Effector memory CD4-positive, alpha-beta T cell (primary cell): ENCODE measurements at regions not wholly inside any gene's neighbourhood (a gene's known extent, or its start where the extent isn't known, plus 50 kb on each side); places are given as distances from the start of the nearest gene placed in this dataset.

Experiments
- DNase-seq, 3 donors: peaks; one replicate each; pipeline ENCODE4 v3.0.0-alpha.2; 2020
- H3K27ac ChIP-seq: 2 replicates; pipeline ENCODE4 v1.7.0; 2013; ENCODE audit warnings: mild to moderate bottlenecking, low read length, moderate library complexity; ENCODE audit not compliant: insufficient read depth, poor library complexity, severe bottlenecking
- H3K27me3 ChIP-seq: replicated peaks from 2 replicates; pipeline ENCODE4 v1.7.0; 2013; ENCODE audit warnings: mild to moderate bottlenecking, low read length; ENCODE audit not compliant: insufficient read depth, control insufficient read depth, poor library complexity, severe bottlenecking
- H3K36me3 ChIP-seq: 2 replicates; pipeline ENCODE4 v1.7.0; 2013; ENCODE audit warnings: mild to moderate bottlenecking, low read length, moderate library complexity; ENCODE audit not compliant: control insufficient read depth, insufficient read depth
- H3K4me1 ChIP-seq: 2 replicates; pipeline ENCODE4 v1.7.0; 2013; ENCODE audit warnings: low read length, mild to moderate bottlenecking; ENCODE audit not compliant: control insufficient read depth, insufficient read depth, poor library complexity, severe bottlenecking
- H3K4me3 ChIP-seq: 2 replicates; pipeline ENCODE4 v1.7.0; 2013; ENCODE audit warnings: low read length, low read depth, mild to moderate bottlenecking; ENCODE audit not compliant: insufficient read depth, poor library complexity, severe bottlenecking
- H3K9me3 ChIP-seq: 2 replicates; pipeline ENCODE4 v1.7.0; 2013; ENCODE audit warnings: mild to moderate bottlenecking, low read length, moderate library complexity; ENCODE audit not compliant: control insufficient read depth

DNA sequence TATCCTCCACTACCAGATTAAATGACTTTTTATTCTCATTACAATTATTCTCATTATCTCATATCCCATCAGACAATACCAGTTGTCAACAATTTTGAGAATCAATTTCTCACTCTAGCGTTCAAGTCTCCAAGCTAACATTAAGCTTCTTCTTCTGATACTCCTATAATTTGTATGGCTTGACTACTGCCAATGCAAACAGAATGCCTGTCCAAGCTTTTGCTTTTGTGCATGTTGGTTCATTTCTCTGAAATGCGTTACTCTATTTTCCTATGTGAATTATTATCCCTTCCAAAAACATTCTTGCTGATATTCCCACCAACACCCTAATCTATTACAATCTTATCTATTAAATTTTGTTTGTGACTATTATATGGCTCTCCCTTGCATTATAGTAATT, 1602.3 kb downstream of the C4orf33 start:
- no peak for DNase-seq
- Histone ChIP-seq H3K9me3 (no peaks in the 10 kb centered on the region), H3K4me1 (no peaks in the 10 kb centered on the region), H3K4me3 (no peak overlapping the region), H3K27ac (no peak overlapping the region), H3K36me3 (no peaks in the 10 kb centered on the region), H3K27me3 (no peaks in the 10 kb centered on the region)

DNA sequence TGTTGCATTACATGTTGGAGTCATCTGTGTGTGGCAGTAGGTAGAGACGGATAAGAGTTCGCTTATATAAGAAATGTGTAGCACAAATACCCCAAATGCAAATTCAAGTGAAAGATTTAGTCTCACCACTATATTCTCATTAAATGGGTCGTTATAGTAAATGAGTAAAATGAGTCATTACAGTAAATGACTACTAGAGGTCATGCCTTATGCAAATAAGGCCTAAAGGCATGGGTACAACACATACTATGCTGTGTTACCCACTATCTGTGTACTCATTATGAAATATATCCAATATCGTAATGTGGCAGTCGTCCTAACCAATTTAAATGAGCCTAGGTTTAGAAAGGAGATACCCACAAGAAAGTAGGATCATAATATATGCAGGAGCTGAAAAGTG, 1603.1 kb downstream of the C4orf33 start:
- no peak overlapping the region for H3K4me3 ChIP-seq
- H3K36me3 ChIP-seq: no peaks in the 10 kb centered on the region
- H3K9me3 ChIP-seq: no peaks in the 10 kb centered on the region
- no peak for DNase-seq
- H3K27ac ChIP-seq: no peak overlapping the region
- H3K4me1 ChIP-seq: no peaks in the 10 kb centered on the region
- no peaks in the 10 kb centered on the region for H3K27me3 ChIP-seq

DNA sequence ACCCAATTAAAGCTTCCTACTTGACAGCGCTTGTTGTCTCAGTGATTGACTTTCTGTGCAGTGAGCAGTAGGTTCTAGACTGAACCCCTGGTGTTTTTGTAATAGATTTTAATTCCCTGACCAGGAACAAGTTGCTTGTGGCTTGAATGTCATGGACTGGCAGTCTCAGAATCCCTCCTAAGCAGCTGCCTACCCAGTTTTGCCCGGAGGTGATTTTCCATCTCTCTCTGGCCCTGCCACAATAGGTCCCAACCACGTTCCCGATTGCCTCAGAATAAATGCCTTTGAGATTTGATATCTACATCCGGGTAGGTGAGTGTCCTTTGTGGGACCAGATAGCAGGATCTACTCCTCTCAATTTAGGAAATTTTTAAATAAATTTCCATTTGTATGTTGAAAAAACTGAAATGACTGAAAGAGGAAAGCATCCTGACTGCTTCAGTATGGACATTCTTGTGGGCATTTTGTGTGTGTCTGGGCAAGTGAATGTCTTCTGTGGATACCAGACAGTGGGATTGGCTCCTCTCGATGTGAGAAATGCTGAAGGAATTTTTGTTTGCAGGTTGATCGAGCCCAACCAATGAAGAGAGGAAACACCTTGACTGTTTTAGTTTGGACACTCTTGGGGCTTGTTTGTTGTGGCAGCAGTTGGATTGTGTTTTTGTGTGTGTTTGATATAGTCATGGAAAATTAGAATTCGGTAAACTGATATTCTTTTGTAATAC, 1607.4 kb downstream of the C4orf33 start:
- Histone ChIP-seq H3K36me3 (no peaks in the 10 kb centered on the region), H3K27ac (no peak overlapping the region), H3K4me1 (no peaks in the 10 kb centered on the region), H3K9me3 (no peaks in the 10 kb centered on the region), H3K27me3 (no peaks in the 10 kb centered on the region), H3K4me3 (no peak overlapping the region)
- no peak for DNase-seq

DNA sequence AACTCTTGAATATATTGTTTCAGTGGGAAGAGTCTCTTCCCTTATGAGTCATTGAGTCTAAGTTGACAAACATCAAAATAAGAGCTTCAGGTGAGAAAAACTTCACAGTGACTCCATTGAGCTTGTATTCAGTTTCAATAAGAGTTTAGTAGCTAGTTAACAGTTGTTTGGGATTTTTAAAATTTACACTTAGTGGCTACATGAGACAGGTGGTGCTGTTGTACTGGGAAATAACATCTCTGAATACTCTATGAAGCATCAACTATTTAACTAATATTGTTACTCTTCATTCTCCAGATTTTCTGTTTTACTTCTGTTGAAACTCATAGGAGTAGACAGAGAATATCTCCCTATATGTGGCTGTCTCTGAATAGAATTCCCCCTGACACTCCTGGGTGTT, 1609.1 kb downstream of the C4orf33 start:
- no peak for DNase-seq

DNA sequence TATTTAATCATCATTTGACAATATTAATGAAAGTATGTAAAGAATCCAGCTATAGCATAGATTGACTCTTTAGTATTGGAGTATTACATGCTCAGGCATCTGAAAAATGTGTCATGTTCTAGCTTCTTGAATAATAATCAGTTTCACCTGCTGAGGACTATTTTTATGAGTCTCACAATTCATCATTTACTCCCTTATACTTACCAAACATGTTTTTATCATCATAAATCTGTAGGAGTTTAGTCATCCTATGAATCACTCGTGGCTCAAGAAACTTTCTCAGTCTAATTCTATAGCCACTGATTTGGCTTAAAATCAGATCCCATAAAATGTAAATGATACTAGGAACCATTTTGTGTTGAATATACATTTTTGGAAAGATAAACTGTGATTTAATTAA, 1616.1 kb downstream of the C4orf33 start:
- no peak overlapping the region for H3K4me3 ChIP-seq
- H3K27me3 ChIP-seq: no peaks in the 10 kb centered on the region
- H3K9me3 ChIP-seq: no peaks in the 10 kb centered on the region
- no peak overlapping the region for H3K27ac ChIP-seq
- DNase-seq: no peak
- H3K36me3 ChIP-seq: no peaks in the 10 kb centered on the region
- no peaks in the 10 kb centered on the region for H3K4me1 ChIP-seq

More for the DNA sequence above, 1609.1 kb downstream of the C4orf33 start:
- Histone ChIP-seq H3K27me3 (no peaks in the 10 kb centered on the region), H3K9me3 (no peaks in the 10 kb centered on the region), H3K36me3 (no peaks in the 10 kb centered on the region), H3K27ac (no peak overlapping the region), H3K4me3 (no peak overlapping the region), H3K4me1 (no peaks in the 10 kb centered on the region)

DNA sequence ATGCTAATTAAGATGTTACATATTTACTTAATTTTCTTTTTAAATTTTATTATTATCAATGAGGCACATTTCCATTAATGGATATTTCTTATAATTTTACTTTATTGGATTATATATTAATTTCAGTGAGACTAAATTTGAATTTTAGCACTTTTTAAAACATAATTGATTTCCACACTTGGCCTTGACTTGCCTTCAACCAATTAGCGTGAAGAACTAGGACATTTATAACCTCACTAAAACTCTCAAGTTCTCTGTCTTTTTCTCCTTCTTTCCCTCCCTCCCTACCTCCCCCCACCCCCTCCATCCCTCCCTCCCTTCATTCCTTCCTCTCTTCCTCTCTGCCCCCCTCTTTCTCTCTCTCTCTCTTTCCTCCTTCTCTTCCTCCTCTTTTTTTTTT, 1618.1 kb downstream of the C4orf33 start:
- no peak overlapping the region for H3K27ac ChIP-seq
- DNase-seq: no peak
- no peaks in the 10 kb centered on the region for H3K4me1 ChIP-seq
- H3K36me3 ChIP-seq: no peaks in the 10 kb centered on the region
- H3K9me3 ChIP-seq: no peaks in the 10 kb centered on the region
- no peak overlapping the region for H3K4me3 ChIP-seq
- H3K27me3 ChIP-seq: no peaks in the 10 kb centered on the region

- no peaks in the 10 kb centered on the region for H3K27me3 ChIP-seq
- H3K27ac ChIP-seq: no peak overlapping the region
- no peaks in the 10 kb centered on the region for H3K4me1 ChIP-seq
- H3K4me3 ChIP-seq: no peak overlapping the region
- no peaks in the 10 kb centered on the region for H3K36me3 ChIP-seq
- no peak for DNase-seq
- no peaks in the 10 kb centered on the region for H3K9me3 ChIP-seq
Measured at GRCh38 chr4:130722361-130722760, 1626.4 kb downstream of the C4orf33 start.

DNA sequence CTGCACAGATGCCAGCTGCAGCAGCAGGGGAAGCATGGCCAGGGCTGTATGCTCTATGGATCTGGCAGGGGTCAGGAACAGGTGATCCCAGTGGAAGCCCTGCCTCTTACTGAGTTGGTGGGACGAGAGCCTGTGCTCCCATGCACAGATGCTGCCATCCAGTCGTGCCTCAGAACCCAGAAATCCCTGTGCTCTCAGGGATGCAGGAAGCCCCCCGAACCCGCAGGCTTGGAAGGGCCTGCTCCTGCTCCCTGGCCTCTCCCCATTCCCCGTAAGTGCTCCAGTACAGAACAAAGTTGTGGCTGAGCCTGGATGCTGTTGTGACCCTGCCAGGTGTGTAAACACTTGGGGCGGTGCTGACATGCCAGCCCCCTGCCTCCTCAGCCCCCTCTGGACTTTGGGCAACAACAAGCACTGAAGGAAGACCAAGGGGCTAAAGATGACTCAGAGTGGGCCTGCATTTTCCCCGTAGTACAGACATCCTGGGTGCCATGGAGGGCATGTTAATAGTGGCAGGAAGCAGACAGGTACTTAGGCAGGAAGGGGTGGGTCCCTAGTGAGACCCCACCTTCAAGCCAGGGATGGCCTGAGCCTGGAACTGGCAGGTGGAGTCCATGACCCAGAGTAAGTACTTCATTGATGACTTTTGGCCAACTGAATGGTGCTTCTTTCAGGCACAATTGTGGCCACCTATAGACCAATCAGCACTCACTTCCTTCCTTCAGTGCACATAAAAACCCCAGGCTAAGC, 1640.7 kb downstream of the C4orf33 start:
- Histone ChIP-seq H3K9me3 (no peaks in the 10 kb centered on the region), H3K36me3 (no peaks in the 10 kb centered on the region), H3K4me1 (no peaks in the 10 kb centered on the region), H3K4me3 (no peak overlapping the region), H3K27me3 (no peaks in the 10 kb centered on the region), H3K27ac (no peak overlapping the region)
- DNase-seq: no peak

GRCh38 chr4:130738233-130738632, 1642.3 kb downstream of the C4orf33 start:
- no peak overlapping the region for H3K4me3 ChIP-seq
- H3K27me3 ChIP-seq: no peaks in the 10 kb centered on the region
- H3K36me3 ChIP-seq: no peaks in the 10 kb centered on the region
- no peaks in the 10 kb centered on the region for H3K9me3 ChIP-seq
- no peak overlapping the region for H3K27ac ChIP-seq
- no peak for DNase-seq
- H3K4me1 ChIP-seq: no peaks in the 10 kb centered on the region

- DNase-seq: no peak
- no peaks in the 10 kb centered on the region for H3K27me3 ChIP-seq
- H3K9me3 ChIP-seq: no peaks in the 10 kb centered on the region
- no peak overlapping the region for H3K4me3 ChIP-seq
- no peak overlapping the region for H3K27ac ChIP-seq
- no peaks in the 10 kb centered on the region for H3K4me1 ChIP-seq
- H3K36me3 ChIP-seq: no peaks in the 10 kb centered on the region
Measured at GRCh38 chr4:130747842-130748241, 1651.9 kb downstream of the C4orf33 start.
